PC-3 (cell line): ENCODE measurements at regions not wholly inside any gene's neighbourhood (a gene's known extent, or its start where the extent isn't known, plus 50 kb on each side); places are given as distances from the start of the nearest gene placed in this dataset.

ENCODE experiments used
- ATAC-seq: fragments of 200-7000 bp; cut with Tn5 transposase; 2 replicates; pipeline ENCODE4 v1.9.1; 2020; ENCODE audit warnings: mild to moderate bottlenecking, moderate library complexity
- BruUV-seq: library from RNA; stranded (reverse); fragments of 400-500 nt; replicated peaks from 2 replicates; lab custom pipeline; 2021; lab: Mats Ljungman, UMichigan
- CTCF ChIA-PET: fragments of 300-600 bp; sonication (Branson Sonifier 250); formaldehyde crosslinking; loops from one replicate; lab custom pipeline; 2022; ENCODE audit warnings: antibody characterized with exemption; lab: Charles Lee
- POLR2A ChIA-PET: fragments of 300-600 bp; sonication (Branson Sonifier 250); formaldehyde crosslinking; loops from one replicate; lab custom pipeline; 2022; ENCODE audit warnings: antibody characterized with exemption; ENCODE audit not compliant: unreplicated experiment; lab: Charles Lee
- DNase-seq: peaks from one replicate; pipeline ENCODE4 v3.0.0-alpha.2; 2015
- H2AFZ ChIP-seq: fragments of 300-600 bp; sonication (generic); 2 replicates; pipeline ENCODE4 v1.6.0; 2016; ENCODE audit warnings: antibody characterized with exemption, low read length
- H3F3A ChIP-seq: fragments of 300-600 bp; sonication (generic); one replicate; pipeline ENCODE4 v1.6.0; 2017; ENCODE audit warnings: antibody characterized with exemption, low read length, control low read depth, mild to moderate bottlenecking; ENCODE audit not compliant: unreplicated experiment
- H3K27ac ChIP-seq: fragments of 300-600 bp; sonication (generic); 2 replicates; pipeline ENCODE4 v1.5.1; 2016; ENCODE audit warnings: mild to moderate bottlenecking, low read length
- H3K27me3 ChIP-seq: fragments of 300-600 bp; sonication (generic); 2 replicates; pipeline ENCODE4 v1.6.1; 2016; ENCODE audit warnings: low read length, mixed read lengths
- H3K36me3 ChIP-seq: fragments of 300-600 bp; sonication (generic); 2 replicates; pipeline ENCODE4 v1.6.1; 2016; ENCODE audit warnings: low read depth, mixed run types, low read length, mixed read lengths
- H3K4me1 ChIP-seq: fragments of 300-600 bp; sonication (generic); 2 replicates; pipeline ENCODE4 v1.5.1; 2016; ENCODE audit warnings: low read length; ENCODE audit not compliant: insufficient read depth
- H3K4me2 ChIP-seq: fragments of 300-600 bp; sonication (generic); 2 replicates; pipeline ENCODE4 v1.6.0; 2016; ENCODE audit warnings: low read length
- H3K4me3 ChIP-seq: fragments of 300-600 bp; sonication (generic); 2 replicates; pipeline ENCODE4 v1.5.1; 2016; ENCODE audit warnings: mild to moderate bottlenecking, low read length, mixed read lengths
- H3K79me2 ChIP-seq: fragments of 300-600 bp; sonication (generic); 2 replicates; pipeline ENCODE4 v1.6.1; 2017; ENCODE audit warnings: low read length, mixed read lengths
- H3K9ac ChIP-seq: fragments of 300-600 bp; sonication (generic); 2 replicates; pipeline ENCODE4 v1.6.0; 2016; ENCODE audit warnings: mild to moderate bottlenecking, low read length
- H3K9me2 ChIP-seq: fragments of 300-600 bp; sonication (generic); replicated peaks from 2 replicates; pipeline ENCODE4 v1.6.1; 2016; ENCODE audit warnings: mixed run types, low read length, mixed read lengths
- H3K9me3 ChIP-seq: fragments of 300-600 bp; sonication (generic); 2 replicates; pipeline ENCODE4 v1.6.1; 2016; ENCODE audit warnings: low read length, mixed read lengths
- H4K20me1 ChIP-seq: fragments of 300-600 bp; sonication (generic); 2 replicates; pipeline ENCODE4 v1.6.1; 2016; ENCODE audit warnings: low read length, mixed read lengths
- EZH2 ChIP-seq: fragments of 300-600 bp; sonication (generic); IDR thresholded peaks from one replicate; pipeline ENCODE4 v1.6.1; 2017; ENCODE audit warnings: antibody characterized with exemption, mild to moderate bottlenecking, low read length; ENCODE audit not compliant: unreplicated experiment
- EZH2phosphoT487 ChIP-seq: fragments of 300-600 bp; sonication (generic); IDR thresholded peaks from 2 replicates; pipeline ENCODE4 v1.6.1; 2018; ENCODE audit warnings: mild to moderate bottlenecking, antibody characterized with exemption, low read length, borderline replicate concordance
- intact Hi-C: fragments of 100-400 bp; cut with micrococcal nuclease; formaldehyde crosslinking; loops from 2 replicates; pipeline ENCODE4 v1.9.0; 2023
- TF ChIP-seq, protein P1 (sequence below): fragments of 300-600 bp; sonication (generic); conservative IDR thresholded peaks from 2 replicates; pipeline ENCODE4 v1.5.1; 2017; ENCODE audit warnings: antibody characterized with exemption, low read depth, mild to moderate bottlenecking, low read length

DNA sequence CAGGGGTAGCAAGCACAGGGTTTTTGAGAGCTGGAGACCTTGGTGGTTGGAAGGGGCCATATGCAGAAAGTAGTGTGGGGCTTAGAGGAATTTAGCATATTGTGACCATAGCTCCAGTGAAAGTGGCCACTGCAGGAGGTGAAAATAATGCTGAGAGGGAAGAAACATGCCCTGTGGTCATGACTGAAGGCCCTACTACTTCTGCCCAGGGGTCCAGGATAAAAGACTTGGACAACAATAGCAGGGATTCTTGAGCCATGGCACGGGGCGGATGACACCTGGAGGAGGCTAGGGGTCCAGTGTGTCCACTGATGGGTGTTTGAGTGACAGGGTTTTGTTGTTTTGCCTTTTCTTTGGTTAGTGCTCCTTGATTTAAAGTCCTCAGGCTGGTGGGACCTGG is 694.6 kb downstream of the CPS1 start:
- Histone ChIP-seq H2AFZ (no peak overlapping the region), H3K9ac (no peak overlapping the region), H3K4me1 (peaks cover 6% of the 10 kb centered on the region), H3K4me2 (no peak overlapping the region), H3K27ac (no peak overlapping the region), H3K9me3 (no peaks in the 10 kb centered on the region), H3K36me3 (no peaks in the 10 kb centered on the region), H3K27me3 (0 out of 2 replicates have a peak, but pooled peaks cover 4% of the 10 kb centered on the region), H3K4me3 (no peak overlapping the region), H3K9me2 (no peaks in the 10 kb centered on the region), H3K79me2 (no peaks in the 10 kb centered on the region), H4K20me1 (no peaks in the 10 kb centered on the region), H3F3A (no peaks in the 10 kb centered on the region)
- no peak for DNase-seq
- ChIA-PET CTCF (no interaction called here), POLR2A (no interaction called here)
- no peak for TF ChIP-seq EZH2phosphoT487
- TF ChIP-seq, protein P1, sequence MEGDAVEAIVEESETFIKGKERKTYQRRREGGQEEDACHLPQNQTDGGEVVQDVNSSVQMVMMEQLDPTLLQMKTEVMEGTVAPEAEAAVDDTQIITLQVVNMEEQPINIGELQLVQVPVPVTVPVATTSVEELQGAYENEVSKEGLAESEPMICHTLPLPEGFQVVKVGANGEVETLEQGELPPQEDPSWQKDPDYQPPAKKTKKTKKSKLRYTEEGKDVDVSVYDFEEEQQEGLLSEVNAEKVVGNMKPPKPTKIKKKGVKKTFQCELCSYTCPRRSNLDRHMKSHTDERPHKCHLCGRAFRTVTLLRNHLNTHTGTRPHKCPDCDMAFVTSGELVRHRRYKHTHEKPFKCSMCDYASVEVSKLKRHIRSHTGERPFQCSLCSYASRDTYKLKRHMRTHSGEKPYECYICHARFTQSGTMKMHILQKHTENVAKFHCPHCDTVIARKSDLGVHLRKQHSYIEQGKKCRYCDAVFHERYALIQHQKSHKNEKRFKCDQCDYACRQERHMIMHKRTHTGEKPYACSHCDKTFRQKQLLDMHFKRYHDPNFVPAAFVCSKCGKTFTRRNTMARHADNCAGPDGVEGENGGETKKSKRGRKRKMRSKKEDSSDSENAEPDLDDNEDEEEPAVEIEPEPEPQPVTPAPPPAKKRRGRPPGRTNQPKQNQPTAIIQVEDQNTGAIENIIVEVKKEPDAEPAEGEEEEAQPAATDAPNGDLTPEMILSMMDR: no peak
- TF ChIP-seq EZH2: no peak
- no peak for ATAC-seq
- BruUV-seq: no TSS peak
- intact Hi-C loops: no loop called here

DNA sequence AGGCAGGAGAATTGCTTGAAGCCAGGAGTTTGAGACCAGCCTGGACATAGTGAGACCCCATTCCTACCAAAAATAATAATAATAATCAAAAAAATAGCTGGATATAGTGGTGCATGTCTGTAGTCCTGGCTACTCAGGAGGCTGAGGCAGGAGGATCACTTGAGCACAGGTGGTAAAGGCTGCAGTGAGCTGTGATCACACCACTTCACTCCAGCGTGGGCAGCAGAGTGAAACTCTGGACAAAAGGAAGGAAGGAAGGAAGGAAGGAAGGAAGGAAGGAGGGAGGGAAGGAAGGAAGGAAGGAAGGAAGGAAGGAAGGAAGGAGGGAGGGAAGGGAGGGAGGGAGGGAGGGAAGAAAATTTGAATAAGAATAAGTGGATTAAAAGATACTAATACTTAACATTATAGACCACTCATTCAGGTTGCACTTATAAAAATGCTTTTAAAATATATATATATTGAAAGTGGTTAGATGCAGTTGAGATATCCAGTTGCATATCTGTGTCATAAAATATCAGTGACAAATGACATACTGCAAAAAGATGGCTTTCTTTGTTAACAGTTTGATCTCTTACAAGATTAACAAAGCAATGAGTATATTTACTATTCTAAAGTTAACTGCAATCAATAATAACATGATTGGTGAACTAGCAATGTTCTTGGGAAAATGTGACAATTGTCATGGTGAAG is 702.4 kb downstream of the CPS1 start:
- no TSS peak for BruUV-seq
- H3K36me3 ChIP-seq: no peaks in the 10 kb centered on the region
- TF ChIP-seq, protein P1: no peak
- TF ChIP-seq EZH2phosphoT487: no peak
- TF ChIP-seq EZH2: no peak
- ChIA-PET CTCF (no interaction called here), POLR2A (no interaction called here)
- H3K79me2 ChIP-seq: no peaks in the 10 kb centered on the region
- H2AFZ ChIP-seq: no peak overlapping the region
- no peaks in the 10 kb centered on the region for H4K20me1 ChIP-seq
- no peak overlapping the region for H3K27ac ChIP-seq
- no peak for ATAC-seq
- no peaks in the 10 kb centered on the region for H3K9me3 ChIP-seq
- no peaks in the 10 kb centered on the region for H3K4me1 ChIP-seq
- intact Hi-C loops: no loop called here
- no peak for DNase-seq
- H3K4me2 ChIP-seq: no peak overlapping the region
- H3F3A ChIP-seq: no peaks in the 10 kb centered on the region
- no peaks in the 10 kb centered on the region; the same call in 1 of the 2 replicates for H3K27me3 ChIP-seq
- no peaks in the 10 kb centered on the region for H3K9me2 ChIP-seq
- no peak overlapping the region for H3K9ac ChIP-seq
- H3K4me3 ChIP-seq: no peak overlapping the region

DNA sequence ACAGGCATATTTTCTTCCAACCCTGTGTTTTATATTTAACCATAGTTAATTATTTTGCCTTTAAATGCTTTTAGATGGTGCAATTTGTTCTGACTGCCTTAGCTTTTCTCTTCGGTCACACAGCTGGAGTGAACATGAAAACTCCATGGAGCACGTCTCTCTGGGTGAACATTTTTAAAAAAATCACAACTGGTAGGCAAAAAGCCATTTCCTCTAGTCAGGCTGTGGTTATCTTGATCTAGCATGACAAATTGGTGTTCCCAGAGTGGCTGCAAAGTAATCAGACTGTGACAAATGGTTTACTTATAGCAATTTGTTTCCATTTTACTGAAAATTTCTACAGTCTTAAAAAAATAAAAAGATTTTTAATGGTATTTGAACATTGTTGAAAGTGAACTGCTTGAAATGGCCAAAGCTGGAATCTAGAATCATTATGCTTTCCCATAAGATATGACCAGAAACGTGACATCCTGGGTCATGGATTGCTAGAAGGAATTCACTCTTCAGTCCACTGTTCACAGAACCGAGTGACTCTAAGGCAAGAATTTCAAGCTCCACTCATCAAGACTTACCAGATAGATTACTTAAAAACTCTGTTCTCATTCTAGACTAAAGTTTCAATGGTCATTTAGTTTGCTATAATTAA is 703.6 kb downstream of the CPS1 start:
- ChIA-PET CTCF (no interaction called here), POLR2A (no interaction called here)
- TF ChIP-seq EZH2phosphoT487 (no peak), EZH2 (no peak)
- TF ChIP-seq, protein P1: no peak
- no peaks in the 10 kb centered on the region for H3K9me3 ChIP-seq
- H3K27me3 ChIP-seq: no peaks in the 10 kb centered on the region; the same call in 1 of the 2 replicates
- H3K79me2 ChIP-seq: no peaks in the 10 kb centered on the region
- BruUV-seq: no TSS peak
- H3F3A ChIP-seq: no peaks in the 10 kb centered on the region
- ATAC-seq (no peak), DNase-seq (no peak)
- H3K9me2 ChIP-seq: no peaks in the 10 kb centered on the region
- H3K9ac ChIP-seq: no peak overlapping the region
- no peak overlapping the region for H3K4me3 ChIP-seq
- no peaks in the 10 kb centered on the region for H3K36me3 ChIP-seq
- H3K4me2 ChIP-seq: no peak overlapping the region
- H4K20me1 ChIP-seq: no peaks in the 10 kb centered on the region
- intact Hi-C loops: no loop called here
- no peaks in the 10 kb centered on the region for H3K4me1 ChIP-seq
- H2AFZ ChIP-seq: no peak overlapping the region
- no peak overlapping the region for H3K27ac ChIP-seq
